GM23338 (cell line): ENCODE measurements at regions not wholly inside any gene's neighbourhood (a gene's known extent, or its start where the extent isn't known, plus 50 kb on each side); places are given as distances from the start of the nearest gene placed in this dataset.

ENCODE experiments used
- EZH2 ChIP-seq: fragments of 200-600 bp; sonication (generic); IDR thresholded peaks from one replicate; pipeline ENCODE4 v1.8.0; 2017; ENCODE audit warnings: antibody characterized with exemption, mild to moderate bottlenecking, low read depth; ENCODE audit not compliant: unreplicated experiment
- POLR2AphosphoS5 ChIP-seq: IDR thresholded peaks from 2 replicates; pipeline ENCODE4 v1.6.1; 2016; ENCODE audit warnings: antibody characterized with exemption, low read depth
- TF ChIP-seq, protein P1 (sequence below), 2 experiments: fragments of 200-600 bp in 1 of 2; sonication (generic) in 1 of 2; conservative IDR thresholded peaks; 2 replicates each; pipeline versions ENCODE4 v1.5.1 to v1.6.1; 2016 to 2017; ENCODE audit warnings: antibody characterized with exemption in 2 of 2, low read depth in 2 of 2, mild to moderate bottlenecking in 2 of 2, moderate library complexity in 1 of 2
- TF ChIP-seq, protein P2 (sequence below): IDR thresholded peaks from one replicate; pipeline ENCODE4 v1.6.1; 2018; ENCODE audit warnings: antibody characterized with exemption; ENCODE audit not compliant: unreplicated experiment

DNA sequence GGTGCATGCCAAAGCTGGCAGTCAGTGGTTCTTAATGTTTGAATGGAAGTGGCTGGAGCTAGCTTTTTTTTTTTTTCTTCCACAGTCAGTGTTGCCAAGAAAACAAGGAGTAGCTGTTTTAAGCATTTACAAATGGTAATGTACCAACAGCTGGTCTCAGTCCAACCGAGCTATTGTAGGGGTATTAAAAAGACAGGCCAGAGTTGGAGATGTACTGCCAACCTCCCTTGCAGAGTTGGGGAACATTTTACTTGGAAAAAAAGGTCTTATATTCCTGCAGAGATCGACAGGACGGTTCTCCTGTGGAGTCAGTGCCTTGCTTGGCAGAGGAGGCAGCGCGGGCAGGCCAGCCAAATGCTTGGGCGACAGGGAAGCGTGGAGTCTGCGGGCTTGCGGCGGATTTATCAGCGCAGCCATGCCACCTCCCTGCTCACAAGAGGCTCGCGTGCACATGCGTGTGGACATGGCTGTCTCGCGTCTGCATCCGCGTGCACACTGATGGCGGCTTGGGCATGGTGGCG is 338.1 kb downstream of the RPS6KC1 start:
- TF ChIP-seq, protein P1, sequence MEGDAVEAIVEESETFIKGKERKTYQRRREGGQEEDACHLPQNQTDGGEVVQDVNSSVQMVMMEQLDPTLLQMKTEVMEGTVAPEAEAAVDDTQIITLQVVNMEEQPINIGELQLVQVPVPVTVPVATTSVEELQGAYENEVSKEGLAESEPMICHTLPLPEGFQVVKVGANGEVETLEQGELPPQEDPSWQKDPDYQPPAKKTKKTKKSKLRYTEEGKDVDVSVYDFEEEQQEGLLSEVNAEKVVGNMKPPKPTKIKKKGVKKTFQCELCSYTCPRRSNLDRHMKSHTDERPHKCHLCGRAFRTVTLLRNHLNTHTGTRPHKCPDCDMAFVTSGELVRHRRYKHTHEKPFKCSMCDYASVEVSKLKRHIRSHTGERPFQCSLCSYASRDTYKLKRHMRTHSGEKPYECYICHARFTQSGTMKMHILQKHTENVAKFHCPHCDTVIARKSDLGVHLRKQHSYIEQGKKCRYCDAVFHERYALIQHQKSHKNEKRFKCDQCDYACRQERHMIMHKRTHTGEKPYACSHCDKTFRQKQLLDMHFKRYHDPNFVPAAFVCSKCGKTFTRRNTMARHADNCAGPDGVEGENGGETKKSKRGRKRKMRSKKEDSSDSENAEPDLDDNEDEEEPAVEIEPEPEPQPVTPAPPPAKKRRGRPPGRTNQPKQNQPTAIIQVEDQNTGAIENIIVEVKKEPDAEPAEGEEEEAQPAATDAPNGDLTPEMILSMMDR (conservative IDR thresholded peaks at IDR 0.05; ENCODE audit: low read depth in 2 of 2): no peak
- TF ChIP-seq POLR2AphosphoS5 (no peak), EZH2 (no peak)
- TF ChIP-seq, protein P2, sequence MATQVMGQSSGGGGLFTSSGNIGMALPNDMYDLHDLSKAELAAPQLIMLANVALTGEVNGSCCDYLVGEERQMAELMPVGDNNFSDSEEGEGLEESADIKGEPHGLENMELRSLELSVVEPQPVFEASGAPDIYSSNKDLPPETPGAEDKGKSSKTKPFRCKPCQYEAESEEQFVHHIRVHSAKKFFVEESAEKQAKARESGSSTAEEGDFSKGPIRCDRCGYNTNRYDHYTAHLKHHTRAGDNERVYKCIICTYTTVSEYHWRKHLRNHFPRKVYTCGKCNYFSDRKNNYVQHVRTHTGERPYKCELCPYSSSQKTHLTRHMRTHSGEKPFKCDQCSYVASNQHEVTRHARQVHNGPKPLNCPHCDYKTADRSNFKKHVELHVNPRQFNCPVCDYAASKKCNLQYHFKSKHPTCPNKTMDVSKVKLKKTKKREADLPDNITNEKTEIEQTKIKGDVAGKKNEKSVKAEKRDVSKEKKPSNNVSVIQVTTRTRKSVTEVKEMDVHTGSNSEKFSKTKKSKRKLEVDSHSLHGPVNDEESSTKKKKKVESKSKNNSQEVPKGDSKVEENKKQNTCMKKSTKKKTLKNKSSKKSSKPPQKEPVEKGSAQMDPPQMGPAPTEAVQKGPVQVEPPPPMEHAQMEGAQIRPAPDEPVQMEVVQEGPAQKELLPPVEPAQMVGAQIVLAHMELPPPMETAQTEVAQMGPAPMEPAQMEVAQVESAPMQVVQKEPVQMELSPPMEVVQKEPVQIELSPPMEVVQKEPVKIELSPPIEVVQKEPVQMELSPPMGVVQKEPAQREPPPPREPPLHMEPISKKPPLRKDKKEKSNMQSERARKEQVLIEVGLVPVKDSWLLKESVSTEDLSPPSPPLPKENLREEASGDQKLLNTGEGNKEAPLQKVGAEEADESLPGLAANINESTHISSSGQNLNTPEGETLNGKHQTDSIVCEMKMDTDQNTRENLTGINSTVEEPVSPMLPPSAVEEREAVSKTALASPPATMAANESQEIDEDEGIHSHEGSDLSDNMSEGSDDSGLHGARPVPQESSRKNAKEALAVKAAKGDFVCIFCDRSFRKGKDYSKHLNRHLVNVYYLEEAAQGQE: no peak
